IPS-18a (cell line): ENCODE measurements at regions not wholly inside any gene's neighbourhood (a gene's known extent, or its start where the extent isn't known, plus 50 kb on each side); places are given as distances from the start of the nearest gene placed in this dataset.
"Not testable (repeated sequence)": the region's sequence is repeated elsewhere in the genome, so short reads cannot be mapped to it uniquely, and the experiment has no call there.

Experiments used
- H3K27ac ChIP-seq: one replicate; pipeline ENCODE4 v1.5.1; 2013; ENCODE audit warnings: low read length
- H3K27me3 ChIP-seq: one replicate; pipeline ENCODE4 v1.6.1; 2013; ENCODE audit warnings: mild to moderate bottlenecking, low read length; ENCODE audit not compliant: control insufficient read depth, insufficient read depth
- H3K36me3 ChIP-seq: one replicate; pipeline ENCODE4 v1.6.1; 2013; ENCODE audit warnings: low read depth, low read length; ENCODE audit not compliant: control insufficient read depth
- H3K4me1 ChIP-seq: one replicate; pipeline ENCODE4 v1.6.1; 2013; ENCODE audit warnings: low read depth, low read length; ENCODE audit not compliant: control insufficient read depth
- H3K4me3 ChIP-seq: one replicate; pipeline ENCODE4 v1.5.1; 2013; ENCODE audit warnings: low read length
- H3K9ac ChIP-seq: one replicate; pipeline ENCODE4 v1.6.1; 2013; ENCODE audit warnings: mild to moderate bottlenecking, low read length, moderate library complexity
- H3K9me3 ChIP-seq: one replicate; pipeline ENCODE4 v1.6.1; 2013; ENCODE audit warnings: low read depth, low read length; ENCODE audit not compliant: control insufficient read depth

DNA sequence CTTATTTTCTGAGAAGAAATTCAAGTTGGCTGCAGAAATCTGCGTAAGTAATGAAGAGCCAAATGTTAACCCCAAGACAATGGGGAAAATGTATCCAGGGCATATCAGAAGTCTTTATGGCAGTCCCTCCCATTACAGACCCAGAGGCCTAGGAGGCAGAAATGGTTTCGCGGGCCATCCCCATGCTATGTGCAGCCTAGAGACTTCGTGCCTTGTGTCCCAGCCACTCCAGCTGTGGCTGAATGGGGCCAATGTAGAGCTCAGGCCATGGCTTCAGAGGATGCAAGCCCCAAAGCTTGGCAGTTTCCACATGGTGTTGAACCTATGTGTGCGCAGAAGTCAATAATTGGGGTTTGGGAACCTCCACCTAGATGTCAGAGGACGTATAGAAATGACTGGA, 131.9 kb downstream of the GPR37 start:
- H3K36me3 ChIP-seq = no peaks in the 10 kb centered on the region
- no peak overlapping the region for H3K9ac ChIP-seq
- H3K27ac ChIP-seq = no peak overlapping the region
- no peak overlapping the region for H3K4me3 ChIP-seq
- no peaks in the 10 kb centered on the region for H3K9me3 ChIP-seq
- H3K27me3 ChIP-seq = no peaks in the 10 kb centered on the region
- peaks cover 15% of the 10 kb centered on the region for H3K4me1 ChIP-seq

DNA sequence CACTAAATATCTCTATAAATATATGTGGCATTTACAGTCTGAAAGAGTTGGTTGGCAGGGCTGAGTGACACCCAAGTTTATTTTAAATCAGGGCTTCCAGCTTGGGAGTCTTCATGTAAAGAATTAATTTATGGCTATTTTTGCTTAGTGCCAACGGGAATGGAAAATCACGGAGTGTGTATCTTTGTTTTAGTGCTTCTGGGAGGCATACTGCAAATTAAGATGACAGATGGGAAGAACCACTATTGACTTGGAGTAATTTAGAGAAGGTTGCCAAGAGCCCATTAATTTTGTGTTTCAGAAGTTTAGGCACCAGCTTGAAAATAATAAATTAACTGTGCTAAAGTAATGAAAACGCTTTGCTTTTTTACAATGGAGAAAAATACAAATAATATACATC, 135.2 kb downstream of the GPR37 start:
- Histone ChIP-seq H3K27me3 (no peaks in the 10 kb centered on the region), H3K4me1 (peaks cover 4% of the 10 kb centered on the region), H3K9me3 (no peaks in the 10 kb centered on the region), H3K9ac (no peak overlapping the region), H3K4me3 (no peak overlapping the region), H3K27ac (no peak overlapping the region), H3K36me3 (no peaks in the 10 kb centered on the region)

DNA sequence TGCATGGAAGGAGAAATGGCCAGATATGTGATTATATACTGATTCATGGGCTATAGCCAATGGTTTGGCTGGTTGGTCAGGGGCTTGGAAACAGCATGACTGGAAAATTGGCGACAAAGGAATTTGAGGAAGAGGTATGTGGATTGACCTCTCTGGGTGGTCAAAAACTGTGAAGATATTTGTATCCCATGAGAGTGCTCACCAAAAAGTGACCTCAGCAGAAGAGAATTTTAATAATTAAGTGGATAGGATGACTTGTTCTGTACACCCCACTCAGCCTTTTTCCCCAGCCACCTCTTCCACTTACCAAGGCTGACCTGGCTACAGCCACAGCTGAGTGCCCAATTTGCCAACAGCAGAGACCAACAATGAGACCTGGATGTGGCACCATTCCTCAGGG, 146.7 kb downstream of the GPR37 start:
- no peaks in the 10 kb centered on the region for H3K4me1 ChIP-seq

DNA sequence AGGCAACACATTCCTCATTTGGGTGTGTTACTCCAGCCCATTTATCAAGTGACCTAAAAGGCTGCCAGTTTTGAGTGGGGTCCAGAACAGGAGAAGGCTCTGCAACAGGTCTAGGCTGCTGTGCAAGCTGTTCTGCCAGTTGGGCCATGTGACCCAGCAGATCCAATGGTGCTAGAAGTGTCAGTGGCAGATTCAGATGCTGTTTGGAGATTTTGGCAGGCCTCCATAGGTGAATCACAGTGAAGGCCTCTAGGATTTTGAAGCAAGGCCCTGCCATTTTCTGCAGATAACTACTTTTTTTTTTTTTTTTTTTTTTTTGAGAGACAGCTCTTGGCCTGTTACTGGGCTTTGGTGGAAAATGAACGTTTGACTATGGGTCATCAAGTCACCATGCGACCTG, 147.5 kb downstream of the GPR37 start:
- H3K27me3 ChIP-seq, H3K9ac ChIP-seq, H3K36me3 ChIP-seq, H3K27ac ChIP-seq, H3K9me3 ChIP-seq, H3K4me1 ChIP-seq, H3K4me3 ChIP-seq: not testable (repeated sequence)

More for the DNA sequence above, 146.7 kb downstream of the GPR37 start:
- Histone ChIP-seq H3K9ac (no peak overlapping the region), H3K36me3 (no peaks in the 10 kb centered on the region), H3K27me3 (no peaks in the 10 kb centered on the region), H3K4me3 (no peak overlapping the region), H3K27ac (no peak overlapping the region), H3K9me3 (no peaks in the 10 kb centered on the region)

DNA sequence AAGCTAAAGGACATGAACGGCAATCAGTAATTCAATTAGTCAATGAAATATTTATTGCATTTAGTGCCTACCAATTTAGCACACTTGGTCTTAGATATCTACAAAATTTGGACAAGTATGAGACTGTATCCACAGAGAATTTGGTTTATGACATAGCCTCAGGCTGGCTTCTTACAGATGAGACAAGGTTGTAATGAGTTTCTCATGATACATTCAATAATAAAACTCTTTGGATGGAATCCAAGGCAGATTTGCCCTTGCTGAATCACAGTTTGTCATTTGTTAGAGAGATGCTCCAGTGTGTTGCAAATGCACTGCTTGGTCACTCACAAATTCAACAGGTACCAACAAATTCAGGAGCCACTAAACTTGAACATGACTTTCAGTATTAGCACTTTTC, 162.5 kb downstream of the GPR37 start:
- H3K4me3 ChIP-seq = no peak overlapping the region
- H3K36me3 ChIP-seq = no peaks in the 10 kb centered on the region
- H3K9me3 ChIP-seq = no peaks in the 10 kb centered on the region
- H3K4me1 ChIP-seq = no peaks in the 10 kb centered on the region
- H3K27me3 ChIP-seq = no peaks in the 10 kb centered on the region
- no peak overlapping the region for H3K9ac ChIP-seq
- H3K27ac ChIP-seq = no peak overlapping the region

DNA sequence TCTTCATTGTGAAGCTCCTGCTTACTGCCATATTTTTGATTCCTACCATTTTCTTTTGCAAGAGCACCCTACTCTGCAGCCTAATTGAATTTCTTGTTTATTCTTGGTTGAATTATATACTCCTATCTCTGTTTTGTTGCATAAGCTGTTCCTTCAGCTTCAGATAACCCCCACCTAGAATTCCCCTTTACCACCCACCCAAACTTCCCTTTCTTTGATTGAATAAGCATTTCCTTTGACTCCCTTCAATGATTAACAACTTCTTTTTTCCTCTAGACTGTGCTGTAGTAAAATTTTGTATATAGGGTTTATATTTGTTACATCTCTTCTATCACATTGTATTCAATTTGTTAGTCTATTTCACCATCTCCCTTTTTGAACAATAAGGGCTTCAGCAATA, 168.1 kb downstream of the GPR37 start:
- Histone ChIP-seq H3K4me3 (no peak overlapping the region), H3K27me3 (no peaks in the 10 kb centered on the region)

DNA sequence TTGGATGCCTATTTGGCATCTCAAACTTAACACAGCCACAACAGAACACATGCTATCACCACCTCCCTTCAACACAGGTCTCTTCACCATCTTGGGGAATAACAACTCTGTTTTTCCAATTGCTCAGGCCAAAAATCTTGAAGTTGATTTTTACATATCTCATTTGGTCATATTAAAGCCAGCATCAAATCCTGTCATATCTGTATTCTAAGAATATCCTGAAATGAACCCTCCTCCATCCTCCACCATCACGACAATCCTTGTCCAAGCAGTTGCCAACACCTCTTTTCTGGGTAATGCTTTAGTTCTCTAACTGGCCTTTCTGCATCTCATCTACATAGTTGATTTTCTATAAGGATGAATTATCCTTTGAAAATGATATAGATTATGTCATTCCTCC, 168.7 kb downstream of the GPR37 start:
- no peak overlapping the region for H3K27ac ChIP-seq
- no peak overlapping the region for H3K4me3 ChIP-seq
- no peak overlapping the region for H3K9ac ChIP-seq
- no peaks in the 10 kb centered on the region for H3K27me3 ChIP-seq
- no peaks in the 10 kb centered on the region for H3K4me1 ChIP-seq
- H3K36me3 ChIP-seq = no peaks in the 10 kb centered on the region
- H3K9me3 ChIP-seq = no peaks in the 10 kb centered on the region

More for the DNA sequence above, 168.1 kb downstream of the GPR37 start:
- no peaks in the 10 kb centered on the region for H3K4me1 ChIP-seq
- no peak overlapping the region for H3K9ac ChIP-seq
- no peaks in the 10 kb centered on the region for H3K36me3 ChIP-seq
- no peaks in the 10 kb centered on the region for H3K9me3 ChIP-seq
- H3K27ac ChIP-seq = no peak overlapping the region

DNA sequence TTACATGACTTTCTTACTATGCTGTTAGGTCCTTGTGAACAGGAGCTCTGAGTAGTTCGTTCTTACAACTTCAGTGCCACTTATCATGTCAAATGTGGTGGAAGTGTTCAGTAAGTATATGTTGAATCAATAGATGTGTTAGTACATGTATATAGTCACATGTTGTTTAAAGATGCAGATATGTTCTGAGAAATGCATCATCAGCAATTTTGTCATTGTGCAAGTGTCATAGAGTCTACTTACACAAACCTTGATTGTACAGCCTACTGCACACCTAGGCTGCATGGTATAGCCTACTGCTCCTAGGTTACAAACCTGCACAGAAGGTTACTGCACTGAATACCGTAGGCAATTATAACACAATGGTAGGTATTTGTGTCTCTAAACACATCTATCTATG, 174.8 kb downstream of the GPR37 start:
- no peaks in the 10 kb centered on the region for H3K9me3 ChIP-seq

DNA sequence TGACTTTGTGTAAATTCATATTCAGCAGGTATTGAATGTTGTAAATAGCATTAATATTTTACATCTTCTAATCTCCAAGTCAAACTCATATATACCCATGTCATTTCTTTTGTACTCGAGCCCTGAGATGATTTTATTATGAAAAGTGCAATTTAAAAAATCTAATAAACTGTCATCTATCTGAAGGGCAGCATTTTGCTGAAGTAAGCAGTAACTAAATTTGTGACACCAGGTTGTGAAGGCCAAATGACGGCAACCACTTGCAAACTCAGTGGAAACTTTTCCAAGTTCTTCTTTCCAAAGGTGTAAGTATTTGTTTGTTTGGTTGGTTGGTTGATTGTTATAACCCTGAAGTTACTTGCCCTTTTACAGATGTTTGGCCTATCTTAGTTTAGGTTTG, 188.3 kb downstream of the GPR37 start:
- Histone ChIP-seq H3K9ac (no peak overlapping the region), H3K4me1 (no peaks in the 10 kb centered on the region), H3K27ac (no peak overlapping the region), H3K27me3 (no peaks in the 10 kb centered on the region), H3K36me3 (no peaks in the 10 kb centered on the region), H3K4me3 (no peak overlapping the region), H3K9me3 (no peaks in the 10 kb centered on the region)

More for the DNA sequence above, 174.8 kb downstream of the GPR37 start:
- Histone ChIP-seq H3K36me3 (no peaks in the 10 kb centered on the region), H3K4me3 (no peak overlapping the region), H3K27ac (no peak overlapping the region), H3K27me3 (no peaks in the 10 kb centered on the region), H3K9ac (no peak overlapping the region), H3K4me1 (no peaks in the 10 kb centered on the region)

DNA sequence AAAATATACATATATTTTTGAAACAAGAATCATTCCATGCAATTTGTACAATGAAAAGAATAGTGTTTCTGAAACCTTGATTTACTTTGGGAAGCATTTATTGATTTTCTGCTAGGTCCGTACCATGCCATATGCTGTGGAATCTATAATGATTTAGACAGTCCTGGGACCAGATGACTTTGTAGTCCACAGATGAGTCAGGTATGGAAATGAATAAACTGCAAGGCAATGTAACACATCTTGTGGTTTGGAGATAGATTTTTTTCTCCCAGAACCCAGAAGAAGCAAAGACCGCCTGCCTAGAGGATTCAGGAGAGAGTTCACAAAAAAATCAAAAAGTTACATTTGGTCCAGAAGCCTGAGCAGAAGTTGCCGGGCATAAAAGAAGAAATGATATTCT, 190.4 kb downstream of the GPR37 start:
- H3K27ac ChIP-seq = no peak overlapping the region
- H3K36me3 ChIP-seq = no peaks in the 10 kb centered on the region
- no peaks in the 10 kb centered on the region for H3K9me3 ChIP-seq
- H3K4me3 ChIP-seq = no peak overlapping the region
- no peaks in the 10 kb centered on the region for H3K27me3 ChIP-seq
- H3K4me1 ChIP-seq = no peaks in the 10 kb centered on the region
- H3K9ac ChIP-seq = no peak overlapping the region

DNA sequence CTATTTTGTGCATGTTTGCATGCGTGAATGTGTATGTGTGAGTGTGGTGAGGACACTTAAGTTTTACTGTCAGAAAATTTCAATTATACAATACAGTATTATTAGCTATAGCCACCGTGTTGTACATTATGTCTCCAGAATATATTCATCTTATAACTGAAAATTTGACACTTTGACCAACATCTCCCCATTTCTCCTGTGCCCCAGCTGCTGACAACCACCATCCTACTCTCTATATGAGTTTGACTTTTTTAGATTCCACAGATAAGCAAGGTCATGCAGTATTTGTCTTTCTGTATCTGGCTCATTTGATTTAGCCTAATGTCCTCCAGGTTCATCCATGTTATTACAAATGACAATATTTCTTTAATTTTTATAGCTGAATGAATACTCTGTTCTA, 195.0 kb downstream of the GPR37 start:
- H3K9me3 ChIP-seq = no peaks in the 10 kb centered on the region
- no peak overlapping the region for H3K9ac ChIP-seq
- H3K36me3 ChIP-seq = no peaks in the 10 kb centered on the region
- no peaks in the 10 kb centered on the region for H3K27me3 ChIP-seq
- H3K4me1 ChIP-seq = no peaks in the 10 kb centered on the region
- no peak overlapping the region for H3K27ac ChIP-seq
- H3K4me3 ChIP-seq = no peak overlapping the region

DNA sequence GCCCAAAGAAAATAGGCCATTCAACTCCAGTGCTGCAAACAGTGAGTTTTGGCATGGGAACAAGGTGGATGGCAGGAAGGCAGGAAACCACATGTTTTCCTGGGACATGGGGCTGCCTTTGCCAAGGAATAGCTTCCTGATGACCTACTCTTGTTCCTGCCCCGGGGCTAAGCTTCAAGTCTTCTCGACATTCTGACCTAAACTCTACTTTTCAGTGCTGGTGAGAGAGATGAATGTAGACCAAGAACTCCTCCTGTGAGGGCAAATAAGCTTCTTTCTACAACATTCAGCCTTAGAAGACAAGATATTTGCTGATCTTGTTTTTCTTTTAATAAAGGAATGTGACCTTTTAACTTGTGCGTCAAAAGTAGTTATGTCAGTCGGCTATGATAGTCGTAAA, 199.0 kb downstream of the GPR37 start:
- H3K27me3 ChIP-seq = no peaks in the 10 kb centered on the region
- no peak overlapping the region for H3K27ac ChIP-seq
- no peaks in the 10 kb centered on the region for H3K4me1 ChIP-seq
- H3K9ac ChIP-seq = no peak overlapping the region
- no peak overlapping the region for H3K4me3 ChIP-seq
- H3K9me3 ChIP-seq = no peaks in the 10 kb centered on the region
- H3K36me3 ChIP-seq = no peaks in the 10 kb centered on the region
